ENCODE measurements at regions not wholly inside any gene's neighbourhood (a gene's known extent, or its start where the extent isn't known, plus 50 kb on each side); places are given as distances from the start of the nearest gene placed in this dataset.

DNA sequence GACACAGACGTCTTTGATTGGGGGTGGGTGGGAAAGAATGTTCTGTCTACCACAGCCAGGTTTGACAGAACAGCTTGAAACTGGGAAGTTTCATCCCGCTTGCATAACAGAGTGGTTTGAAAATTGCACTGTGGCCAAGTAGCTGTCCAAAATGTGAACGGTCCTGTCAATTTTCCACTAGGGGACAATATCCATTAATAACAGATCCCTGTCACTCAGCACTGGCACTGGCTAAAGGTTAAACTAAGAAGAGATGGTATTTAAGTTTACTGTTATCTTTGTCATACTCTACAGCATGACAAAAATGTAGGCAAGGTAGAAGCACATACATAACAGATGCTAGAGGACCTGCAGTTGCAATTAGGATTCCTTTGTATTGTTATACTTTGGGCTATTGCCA, 55.6 kb upstream of the ACMSD start:
- POLR2A ChIA-PET = no interaction called here
- dilution Hi-C loops (cut with MboI; ENCODE audit: extremely low pct_ligation_motif_present, low sequenced_read_pairs) = no loop called here
- H3K9me3 ChIP-seq (replicated peaks; ENCODE audit: control insufficient read depth, insufficient read depth, low read length) = no peaks in the 10 kb centered on the region
- no peaks in the 10 kb centered on the region for H3K79me2 ChIP-seq (ENCODE audit: control insufficient read depth, insufficient read depth, low read length)
- no peaks in the 10 kb centered on the region for H3K4me1 ChIP-seq (ENCODE audit: control insufficient read depth, extremely low read depth, insufficient read depth, low read length)
- H3K9ac ChIP-seq (replicated peaks; ENCODE audit: extremely low read depth, insufficient read depth, low read length) = no peak overlapping the region
- CTCF ChIA-PET = interaction anchor here (0.8 to 3.3 kb wide), 10 partner anchors 13 to 322 kb away, joined by 3 to 13 read pairs (median 4); partner anchors contain the start of gene TMEM163
- no peak overlapping the region for H2AFZ ChIP-seq (ENCODE audit: low read depth, low read length)
- TF ChIP-seq, protein P1, sequence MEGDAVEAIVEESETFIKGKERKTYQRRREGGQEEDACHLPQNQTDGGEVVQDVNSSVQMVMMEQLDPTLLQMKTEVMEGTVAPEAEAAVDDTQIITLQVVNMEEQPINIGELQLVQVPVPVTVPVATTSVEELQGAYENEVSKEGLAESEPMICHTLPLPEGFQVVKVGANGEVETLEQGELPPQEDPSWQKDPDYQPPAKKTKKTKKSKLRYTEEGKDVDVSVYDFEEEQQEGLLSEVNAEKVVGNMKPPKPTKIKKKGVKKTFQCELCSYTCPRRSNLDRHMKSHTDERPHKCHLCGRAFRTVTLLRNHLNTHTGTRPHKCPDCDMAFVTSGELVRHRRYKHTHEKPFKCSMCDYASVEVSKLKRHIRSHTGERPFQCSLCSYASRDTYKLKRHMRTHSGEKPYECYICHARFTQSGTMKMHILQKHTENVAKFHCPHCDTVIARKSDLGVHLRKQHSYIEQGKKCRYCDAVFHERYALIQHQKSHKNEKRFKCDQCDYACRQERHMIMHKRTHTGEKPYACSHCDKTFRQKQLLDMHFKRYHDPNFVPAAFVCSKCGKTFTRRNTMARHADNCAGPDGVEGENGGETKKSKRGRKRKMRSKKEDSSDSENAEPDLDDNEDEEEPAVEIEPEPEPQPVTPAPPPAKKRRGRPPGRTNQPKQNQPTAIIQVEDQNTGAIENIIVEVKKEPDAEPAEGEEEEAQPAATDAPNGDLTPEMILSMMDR (IDR thresholded peaks at IDR 0.05; ENCODE audit: extremely low read depth in 1 of 2, insufficient read depth in 1 of 2, low read depth in 1 of 2, low read length in 2 of 2) = peak; percentile 38 to 48
- TF ChIP-seq GATA2 (IDR thresholded peaks at IDR 0.05; ENCODE audit: insufficient read depth, insufficient read length, low read depth, low read length) = no peak
- intact Hi-C loops (cut with micrococcal nuclease) = loop anchor here (1.0 to 10.0 kb wide), 3 partner anchors 116 to 898 kb away; no protein-coding TSS in a partner anchor
- FAIRE-seq (peak; percentile 79), DNase-seq (ENCODE audit: low read depth, low spot score) (peak; percentile 26)
- H3K36me3 ChIP-seq (ENCODE audit: control insufficient read depth in 2 of 2, extremely low read depth in 1 of 2, insufficient read depth in 2 of 2, low read length in 2 of 2) = no peaks in the 10 kb centered on the region
- no peaks in the 10 kb centered on the region for H3K27me3 ChIP-seq (ENCODE audit: control insufficient read depth in 2 of 2, insufficient read depth in 2 of 2, low read length in 2 of 2)
- no peak overlapping the region for H3K27ac ChIP-seq (ENCODE audit: insufficient read depth, low read depth, low read length)
- H3K4me2 ChIP-seq (ENCODE audit: insufficient read depth, low read length) = no peak overlapping the region
- H4K20me1 ChIP-seq (replicated peaks; ENCODE audit: control insufficient read depth, extremely low read depth, insufficient read depth, low read length) = no peaks in the 10 kb centered on the region
- no peak overlapping the region for H3K4me3 ChIP-seq (replicated peaks in 1 of 3; ENCODE audit: insufficient read depth in 1 of 3, low read depth in 1 of 3, low read length in 3 of 3)
- BruUV-seq (replicated peaks) = no TSS peak
- no peaks in the 10 kb centered on the region for H3K9me1 ChIP-seq (replicated peaks; ENCODE audit: control insufficient read depth, extremely low read depth, insufficient read depth, low read length)

DNA sequence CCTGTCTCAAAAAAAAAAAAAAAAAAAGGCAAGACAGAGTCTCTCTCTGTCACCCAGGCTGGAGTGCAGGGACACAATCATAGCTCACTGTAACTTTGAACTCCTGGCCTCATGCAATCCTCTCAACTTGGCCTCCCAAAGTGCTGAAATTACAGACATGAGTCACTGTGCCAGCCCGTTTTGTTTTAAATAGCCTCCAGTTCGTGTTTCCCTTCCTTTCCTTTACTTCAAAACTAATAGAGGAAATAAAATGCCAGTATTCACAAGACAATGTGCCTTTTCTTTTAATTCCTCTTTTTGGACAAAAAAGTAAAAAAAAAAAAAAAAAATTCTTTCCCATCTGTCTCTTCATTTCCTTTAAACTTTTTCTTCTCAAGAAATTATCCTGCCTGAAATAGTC, 54.5 kb upstream of the ACMSD start:
- intact Hi-C loops (cut with micrococcal nuclease) = loop anchor here (1.0 to 10.0 kb wide), 3 partner anchors 114 to 899 kb away; no protein-coding TSS in a partner anchor

More for the DNA sequence above, 54.5 kb upstream of the ACMSD start:
- dilution Hi-C loops (cut with MboI; ENCODE audit: extremely low pct_ligation_motif_present, low sequenced_read_pairs) = no loop called here
- Histone ChIP-seq H3K79me2 (ENCODE audit: control insufficient read depth, insufficient read depth, low read length) (no peaks in the 10 kb centered on the region), H3K9me3 (replicated peaks; ENCODE audit: control insufficient read depth, insufficient read depth, low read length) (no peaks in the 10 kb centered on the region), H3K27me3 (ENCODE audit: control insufficient read depth in 2 of 2, insufficient read depth in 2 of 2, low read length in 2 of 2) (no peaks in the 10 kb centered on the region), H4K20me1 (replicated peaks; ENCODE audit: control insufficient read depth, extremely low read depth, insufficient read depth, low read length) (no peaks in the 10 kb centered on the region), H2AFZ (ENCODE audit: low read depth, low read length) (no peak overlapping the region), H3K4me1 (ENCODE audit: control insufficient read depth, extremely low read depth, insufficient read depth, low read length) (no peaks in the 10 kb centered on the region), H3K27ac (ENCODE audit: insufficient read depth, low read depth, low read length) (no peak overlapping the region), H3K9me1 (replicated peaks; ENCODE audit: control insufficient read depth, extremely low read depth, insufficient read depth, low read length) (no peaks in the 10 kb centered on the region), H3K4me2 (ENCODE audit: insufficient read depth, low read length) (no peak overlapping the region), H3K4me3 (replicated peaks in 1 of 3; ENCODE audit: insufficient read depth in 1 of 3, low read depth in 1 of 3, low read length in 3 of 3) (no peak overlapping the region), H3K9ac (replicated peaks; ENCODE audit: extremely low read depth, insufficient read depth, low read length) (no peak overlapping the region), H3K36me3 (ENCODE audit: control insufficient read depth in 2 of 2, extremely low read depth in 1 of 2, insufficient read depth in 2 of 2, low read length in 2 of 2) (no peaks in the 10 kb centered on the region)
- no peak for TF ChIP-seq GATA2 (IDR thresholded peaks at IDR 0.05; ENCODE audit: insufficient read depth, insufficient read length, low read depth, low read length)
- ChIA-PET CTCF (interaction anchor here (0.9 to 3.3 kb wide), 6 partner anchors 20 to 324 kb away, joined by 3 to 13 read pairs (median 4); no protein-coding TSS in a partner anchor), POLR2A (no interaction called here)
- no TSS peak for BruUV-seq (replicated peaks)
- DNase-seq (ENCODE audit: low read depth, low spot score) = no peak
- FAIRE-seq = no peak
